Stimulated activated CD4-positive, alpha-beta T cell treated with anti-CD3 and anti-CD28 coated beads, Interleukin-4, amount 100 ng/mL, for 4 hours (primary cell): ENCODE measurements at regions not wholly inside any gene's neighbourhood (a gene's known extent, or its start where the extent isn't known, plus 50 kb on each side); places are given as distances from the start of the nearest gene placed in this dataset.
"Not testable (repeated sequence)": the region's sequence is repeated elsewhere in the genome, so short reads cannot be mapped to it uniquely, and the experiment has no call there.

ENCODE experiments used
- DNase-seq, 2 experiments: peaks; one replicate each; pipeline ENCODE4 v3.0.0-alpha.2; 2020

DNA sequence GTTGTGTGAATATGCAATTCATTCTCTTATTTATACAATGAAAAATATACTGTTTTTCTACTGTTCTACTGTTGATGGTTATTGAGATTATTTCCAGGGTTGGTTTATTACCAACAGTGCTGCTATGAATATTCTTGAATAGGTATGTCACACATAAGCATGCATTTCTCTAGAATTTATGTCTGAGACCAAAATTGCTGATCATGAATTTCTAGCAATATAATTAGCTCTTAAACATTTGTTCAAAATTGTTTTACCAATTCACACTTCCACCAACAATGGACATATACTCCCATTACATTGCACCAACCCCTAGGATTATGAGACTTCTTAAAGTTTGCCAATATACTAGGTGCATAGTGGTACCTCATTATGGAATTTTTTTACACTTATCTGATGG is 164.1 kb upstream of the KCNQ5 start:
- DNase-seq = no peak

DNA sequence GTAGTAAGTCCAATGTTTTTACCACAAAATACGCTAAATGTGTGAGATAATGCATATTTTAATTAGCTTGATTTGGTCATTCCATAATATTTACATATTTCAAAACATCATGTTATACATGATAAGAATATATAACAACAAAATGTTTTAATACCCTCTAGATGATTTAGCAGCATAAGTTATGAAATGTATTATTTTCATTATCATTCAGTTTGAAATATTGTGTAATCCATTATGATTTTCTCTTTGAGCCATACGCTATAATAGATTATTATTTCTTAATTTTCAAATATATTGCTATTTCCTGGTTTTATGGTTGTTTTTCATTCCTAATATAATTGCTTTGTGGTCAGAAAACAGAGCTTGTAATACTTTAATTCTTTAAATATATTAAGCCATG is 163.3 kb upstream of the KCNQ5 start:
- no peak for DNase-seq

DNA sequence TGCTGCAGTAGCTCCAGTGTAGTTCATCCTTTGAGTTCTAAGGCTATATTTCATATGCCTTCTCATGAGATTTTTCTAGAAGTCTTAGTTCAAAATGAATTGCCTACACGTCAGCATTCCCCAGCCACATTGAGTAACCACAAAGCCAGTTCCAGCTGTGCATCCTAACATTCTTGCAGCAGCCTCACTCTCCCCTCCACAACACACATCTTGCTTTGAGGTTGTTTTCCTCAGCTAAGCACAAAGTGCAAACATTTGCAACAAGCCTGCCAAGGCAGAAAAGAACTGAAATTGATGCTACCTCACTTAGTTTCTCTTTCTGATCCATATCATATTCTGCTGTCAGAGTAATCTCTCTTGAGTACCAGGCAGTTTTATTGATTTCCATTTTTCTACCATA is 160.7 kb upstream of the KCNQ5 start:
- DNase-seq = no peak

DNA sequence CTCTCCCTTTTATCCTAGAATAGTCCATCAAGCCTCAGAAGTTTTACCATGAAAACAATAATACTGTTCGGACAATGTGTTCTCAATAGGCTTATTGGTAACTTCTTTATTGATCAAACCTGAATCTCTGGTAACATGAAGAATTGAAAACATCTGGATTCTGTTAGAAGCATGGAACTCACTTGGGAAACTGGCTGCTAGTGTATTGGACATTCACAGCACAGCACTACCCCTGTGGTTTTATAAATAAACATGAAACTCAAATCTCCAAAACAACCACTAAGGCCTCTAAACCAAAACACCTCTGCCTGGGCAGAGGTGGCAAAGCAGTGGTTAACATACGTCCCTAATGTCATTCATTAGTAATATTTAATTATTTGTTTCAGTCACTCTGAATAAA is 157.6 kb upstream of the KCNQ5 start:
- no peak for DNase-seq

DNA sequence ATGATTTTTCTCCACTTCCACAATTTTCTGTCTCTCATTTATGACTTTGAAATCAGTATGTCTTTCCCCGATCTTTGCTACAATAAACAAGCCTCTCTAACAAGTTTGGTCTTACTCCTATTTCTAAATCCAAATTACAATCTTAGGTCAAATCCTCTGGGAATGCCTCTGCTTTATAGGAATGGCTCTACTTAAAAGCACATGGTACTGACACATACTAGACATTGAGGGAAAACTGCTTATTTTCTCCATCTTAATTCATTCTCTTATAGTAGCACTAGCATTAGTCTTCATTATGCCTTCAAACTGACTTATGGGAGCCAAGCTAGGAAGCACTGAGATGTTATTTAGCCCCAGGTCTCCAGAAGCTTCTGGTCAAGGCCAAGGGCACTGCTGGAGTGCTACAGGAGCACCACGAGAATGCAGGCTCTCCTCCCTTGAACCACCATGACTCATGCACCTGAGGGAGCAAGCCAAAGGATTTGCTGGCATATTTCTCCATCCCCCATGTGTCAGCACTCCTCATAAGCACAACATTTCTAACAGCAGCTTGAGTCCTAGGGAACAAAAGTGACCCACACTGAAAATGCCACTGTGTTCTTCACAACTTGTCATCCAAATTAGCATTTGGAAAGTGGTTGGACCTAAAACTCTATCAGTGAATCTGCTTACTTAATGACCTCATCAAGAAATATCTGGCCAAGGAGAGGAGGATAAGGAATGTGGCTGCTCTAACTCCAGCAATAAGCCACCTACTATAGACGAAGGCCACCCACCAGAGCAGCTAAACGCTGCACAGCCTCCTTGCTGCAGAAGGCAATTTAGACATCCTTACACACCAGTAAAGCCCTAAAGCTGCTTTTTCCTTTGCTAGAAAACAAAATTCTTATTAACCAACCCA is 156.8 kb upstream of the KCNQ5 start:
- no peak for DNase-seq

DNA sequence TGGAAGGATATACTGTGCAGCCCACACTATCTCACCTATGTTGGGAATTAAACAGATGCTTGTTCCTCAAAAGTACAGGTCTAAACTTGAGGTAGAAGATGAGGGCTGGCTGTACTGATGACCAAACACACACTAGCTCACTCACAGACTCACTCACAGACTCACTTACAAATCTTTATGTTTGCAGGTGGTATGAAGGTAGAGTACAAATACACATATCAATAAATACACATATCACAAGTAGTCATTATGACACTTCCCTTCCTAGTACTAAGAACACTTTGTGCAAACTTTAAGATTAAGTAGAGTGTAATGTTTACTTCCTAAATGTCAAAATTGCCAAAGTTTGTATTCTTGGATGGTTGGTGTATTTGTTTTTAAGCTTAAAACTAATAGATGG is 155.4 kb upstream of the KCNQ5 start:
- no peak for DNase-seq

DNA sequence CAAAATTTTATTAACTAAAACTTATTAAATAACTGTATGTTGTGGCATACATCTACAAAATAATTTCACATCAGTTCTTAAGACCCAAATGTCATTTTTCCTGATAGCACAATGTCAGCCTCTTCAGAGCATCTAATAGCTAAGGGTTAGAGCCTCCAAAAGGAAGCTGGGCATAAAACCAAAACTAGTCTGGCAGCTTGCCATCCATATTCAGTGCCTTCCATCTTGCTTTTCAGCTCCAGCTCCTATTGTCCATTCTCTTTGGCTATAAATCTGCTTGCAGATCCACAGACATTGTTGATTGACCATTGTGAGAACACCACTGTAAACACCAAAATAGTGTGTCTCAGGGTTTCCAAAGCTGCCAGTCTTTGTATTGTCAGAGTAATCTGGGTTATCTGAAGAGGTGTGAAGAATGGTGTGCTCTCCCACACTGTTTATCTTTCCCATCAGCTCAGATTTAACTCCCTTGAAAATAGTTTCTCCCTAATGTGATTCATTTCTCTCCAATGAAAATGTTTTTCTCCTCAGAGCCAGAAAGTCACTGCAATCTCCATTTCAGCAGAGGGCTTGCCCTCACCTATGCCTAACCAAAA is 154.8 kb upstream of the KCNQ5 start:
- DNase-seq = no peak

DNA sequence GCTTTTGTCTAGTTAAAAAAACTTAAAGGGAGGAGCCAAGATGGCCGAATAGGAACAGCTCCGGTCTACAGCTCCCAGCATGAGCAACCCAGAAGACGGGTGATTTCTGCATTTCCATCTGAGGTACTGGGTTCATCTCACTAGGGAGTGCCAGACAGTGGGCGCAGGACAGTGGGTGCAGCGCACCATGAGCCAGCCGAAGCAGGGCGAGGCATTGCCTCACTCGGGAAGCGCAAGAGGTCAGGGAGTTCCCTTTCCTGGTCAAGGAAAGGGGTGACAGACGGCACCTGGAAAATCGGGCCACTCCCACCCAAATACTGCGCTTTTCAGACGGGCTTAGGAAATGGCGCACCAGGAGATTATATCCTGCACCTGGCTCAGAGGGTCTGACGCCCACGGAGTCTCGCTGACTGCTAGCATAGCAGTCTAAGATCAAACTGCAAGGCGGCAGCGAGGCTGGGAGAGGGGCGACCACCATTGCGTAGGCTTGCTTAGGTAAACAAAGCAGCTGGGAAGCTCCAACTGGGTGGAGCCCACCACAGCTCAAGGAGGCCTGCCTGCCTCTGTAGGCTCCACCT is 152.4 kb upstream of the KCNQ5 start:
- not testable (repeated sequence) for DNase-seq

DNA sequence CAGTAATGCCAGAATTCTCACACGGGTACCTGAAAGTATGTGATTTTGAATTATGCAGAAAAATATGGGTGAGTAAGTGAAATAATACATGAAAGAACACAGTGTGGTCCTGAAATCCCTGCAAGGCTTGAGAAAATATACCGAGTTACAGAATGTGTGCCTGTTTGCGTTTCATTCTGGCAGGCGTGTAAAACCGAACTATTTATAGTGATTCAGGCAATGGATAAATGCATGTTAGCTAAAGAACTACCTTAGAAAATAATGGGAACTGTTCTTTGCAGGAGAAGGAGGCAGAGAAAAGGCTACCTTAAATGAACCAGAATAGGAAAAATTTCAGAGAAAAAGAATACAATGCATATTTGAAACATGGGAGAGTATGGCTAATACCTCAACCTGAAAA is 145.8 kb upstream of the KCNQ5 start:
- no peak for DNase-seq

DNA sequence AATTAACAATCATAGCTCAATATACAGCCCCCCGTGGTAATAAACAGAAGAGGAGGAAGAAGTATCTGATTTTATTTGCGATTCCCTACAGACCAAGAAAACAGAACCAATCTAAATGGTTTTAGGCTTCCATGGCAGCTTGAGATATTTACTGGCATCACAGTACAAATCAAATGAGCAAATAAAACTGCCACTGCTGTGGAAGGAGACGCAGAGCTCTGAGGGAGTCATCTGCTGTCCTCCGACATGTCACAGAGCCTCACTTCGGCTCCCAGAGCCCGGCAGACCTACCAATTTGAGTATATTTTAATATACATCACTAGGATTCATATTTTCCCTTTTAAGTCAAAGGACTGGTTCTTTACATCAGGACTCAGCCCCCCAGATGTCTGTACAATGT is 145.2 kb upstream of the KCNQ5 start:
- DNase-seq = no peak

DNA sequence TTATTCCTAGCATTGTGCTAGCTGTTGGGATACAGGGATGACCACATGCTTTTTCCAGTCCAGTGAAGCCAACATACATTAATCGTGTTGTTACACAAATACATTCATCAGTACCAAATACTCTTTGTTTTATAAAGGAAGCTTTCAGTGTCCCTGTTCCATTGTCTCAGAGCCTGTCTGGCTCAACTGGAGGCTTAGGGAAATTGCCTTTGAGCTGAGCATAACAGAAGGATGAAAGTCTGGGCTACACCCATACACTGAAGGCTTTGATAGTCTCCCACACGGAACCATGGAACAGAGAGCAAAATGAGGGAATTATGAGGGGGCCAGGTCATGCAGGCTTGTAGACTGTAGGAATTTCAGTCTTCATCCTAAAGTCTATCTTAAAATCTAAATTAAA is 126.4 kb upstream of the KCNQ5 start:
- no peak for DNase-seq

DNA sequence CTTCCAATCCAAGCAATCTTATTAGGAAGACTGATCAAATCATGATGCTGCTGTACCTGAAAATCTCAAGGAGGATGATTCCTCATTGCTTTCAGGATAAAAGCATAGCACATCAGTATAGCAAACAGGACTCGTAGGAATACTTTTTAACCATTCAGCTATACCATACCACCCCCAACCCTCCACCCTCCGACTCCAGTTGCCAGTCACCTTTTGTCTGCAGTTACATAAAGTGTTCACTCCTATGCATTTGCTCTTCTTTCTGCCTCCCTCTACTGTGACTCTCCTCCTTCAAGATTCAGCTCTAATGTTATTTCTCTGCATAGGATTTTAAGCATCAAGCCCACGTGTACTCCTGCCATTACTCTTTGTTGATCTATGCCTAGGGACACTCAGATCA is 124.7 kb upstream of the KCNQ5 start:
- no peak for DNase-seq

DNA sequence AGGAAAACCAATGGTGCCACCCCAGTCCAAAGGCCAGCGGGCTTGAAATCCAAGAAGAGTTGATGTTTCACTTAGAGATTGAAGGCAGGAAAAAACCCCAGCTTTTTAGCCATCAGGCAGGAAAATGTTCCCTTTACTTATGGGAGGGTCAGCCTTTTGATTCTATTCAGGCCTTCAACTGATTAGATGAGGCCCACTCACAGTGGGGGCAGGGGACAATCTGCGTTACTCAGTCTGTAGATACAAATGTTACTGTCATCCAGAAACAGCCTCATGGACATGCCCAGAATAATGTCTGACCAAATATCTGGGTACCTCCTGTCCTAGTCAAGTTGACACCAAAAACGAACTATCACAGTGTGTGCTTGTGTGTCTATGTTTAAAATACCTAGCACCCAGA is 121.2 kb upstream of the KCNQ5 start:
- DNase-seq = no peak

DNA sequence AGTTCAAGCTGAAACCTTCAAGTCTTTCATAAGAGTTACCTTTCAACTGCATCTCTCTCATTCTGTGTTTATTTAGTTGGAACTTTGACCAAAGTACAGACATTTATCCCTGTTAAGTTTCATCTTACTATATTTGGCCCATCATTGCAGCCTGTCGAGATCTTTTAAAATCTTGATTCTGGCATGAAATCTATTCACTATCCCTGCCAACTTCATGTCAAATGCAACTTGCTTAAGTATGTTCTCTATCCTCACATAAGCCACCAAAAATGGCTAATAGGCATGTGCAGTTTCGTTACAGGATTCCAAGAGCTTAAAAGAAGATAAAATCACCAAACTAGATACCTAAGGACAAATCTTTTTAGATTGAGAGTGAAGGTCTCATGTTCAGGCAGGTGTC is 117.5 kb upstream of the KCNQ5 start:
- no peak for DNase-seq

DNA sequence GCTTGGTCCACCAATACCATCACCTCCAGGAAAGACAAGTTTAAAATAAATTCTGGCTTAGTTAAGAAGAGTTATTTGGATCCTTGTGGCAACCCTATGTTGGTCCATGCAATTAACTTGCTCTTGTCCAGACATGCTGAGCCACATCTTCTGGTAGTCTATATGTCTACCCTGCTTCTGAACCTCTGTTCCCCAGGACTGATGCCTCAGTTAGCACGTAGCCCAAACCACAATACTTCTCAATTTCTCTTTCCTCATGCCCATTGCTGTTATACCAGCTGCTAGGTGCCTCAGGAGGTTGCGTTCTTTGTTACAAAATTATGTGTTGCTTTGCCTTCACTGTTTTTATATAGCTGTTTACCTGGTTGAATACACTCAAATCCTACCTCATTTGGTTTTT is 116.4 kb upstream of the KCNQ5 start:
- DNase-seq = no peak

DNA sequence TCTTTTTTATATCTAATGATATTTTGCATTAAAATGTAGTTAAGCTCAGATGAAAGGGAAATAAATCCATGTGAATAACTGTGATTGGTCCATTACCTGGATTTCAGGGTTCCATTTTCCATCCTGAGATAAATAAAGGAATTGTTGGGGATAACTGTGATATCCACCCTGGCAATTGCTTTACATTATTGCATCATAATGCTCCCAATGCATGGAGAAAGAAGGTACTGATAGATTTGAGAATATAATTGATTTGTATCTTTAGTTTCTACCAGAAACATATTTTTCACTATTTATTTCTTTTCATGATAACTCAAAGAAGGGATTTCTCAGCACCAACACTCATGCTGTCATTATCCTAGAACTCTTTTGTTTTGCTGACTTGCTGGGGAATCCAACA is 102.0 kb upstream of the KCNQ5 start:
- no peak for DNase-seq

DNA sequence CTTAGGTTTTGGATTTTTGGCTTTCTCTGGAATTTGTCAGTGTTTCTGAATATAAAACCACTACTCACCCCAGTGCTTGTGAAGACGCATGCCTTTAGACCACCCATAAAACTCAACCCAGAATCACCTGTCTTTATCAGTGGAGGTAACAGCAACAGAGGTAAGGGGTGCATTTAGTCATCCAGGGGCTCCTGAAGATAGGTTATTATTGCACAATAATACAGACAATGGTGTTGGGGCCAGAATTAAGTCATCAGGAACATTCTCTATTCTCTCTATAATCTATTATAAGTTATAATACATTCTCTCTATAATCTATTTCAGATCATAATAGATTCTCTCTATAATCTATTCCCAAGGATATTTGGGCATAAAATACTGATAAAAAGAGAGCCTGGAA is 100.2 kb upstream of the KCNQ5 start:
- DNase-seq = no peak

DNA sequence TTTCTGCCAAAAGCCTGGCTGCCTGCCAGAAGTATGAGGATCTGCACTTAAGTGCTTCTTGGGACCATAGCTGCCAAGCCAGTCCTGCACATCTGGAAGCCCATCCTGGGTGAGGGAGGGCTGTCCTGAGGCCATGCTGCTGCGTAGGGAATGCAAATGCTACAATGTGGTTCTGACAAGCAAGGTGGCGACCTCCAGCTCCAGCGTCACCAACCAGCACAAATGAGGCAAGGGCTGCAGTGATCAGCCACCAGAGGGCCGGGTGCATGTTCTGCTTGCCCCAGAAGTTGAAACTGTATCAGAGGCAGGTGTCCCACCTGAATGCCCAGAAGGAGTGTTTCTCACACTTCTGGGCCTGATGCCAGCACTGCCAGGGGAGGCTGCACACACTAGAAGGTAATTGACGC is 99.1 kb upstream of the KCNQ5 start:
- DNase-seq = peak in 1 of 2 experiments; percentile 4

DNA sequence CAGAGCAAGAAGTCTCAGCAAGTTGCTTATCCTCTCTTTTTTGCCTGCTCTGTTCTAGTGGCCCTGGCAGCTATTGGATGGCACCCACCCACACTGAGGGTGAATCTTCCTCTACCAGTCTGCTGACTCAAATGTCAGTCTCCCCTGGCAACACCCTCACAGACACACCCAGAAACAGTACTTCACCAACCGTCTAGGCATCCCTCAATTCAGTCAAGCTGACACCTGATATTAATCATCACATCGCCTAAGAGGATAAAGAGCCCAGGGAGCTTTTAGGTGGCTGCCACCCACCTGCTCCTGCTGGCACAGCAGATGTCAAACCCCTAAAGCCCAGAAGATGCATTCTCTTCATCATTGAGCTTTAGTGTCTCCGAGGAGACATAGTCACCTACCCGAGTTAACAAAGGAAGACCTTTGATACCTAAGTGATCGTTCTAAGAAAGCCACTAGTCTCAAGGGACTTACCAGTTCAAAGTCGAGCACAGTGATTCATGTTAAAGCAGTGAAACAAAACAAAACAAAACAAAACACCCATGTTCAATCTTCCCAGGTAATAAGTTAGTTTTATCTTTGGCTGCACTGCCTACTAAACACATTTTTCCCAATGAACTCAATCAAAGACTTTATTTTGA is 97.7 kb upstream of the KCNQ5 start:
- DNase-seq = no peak

DNA sequence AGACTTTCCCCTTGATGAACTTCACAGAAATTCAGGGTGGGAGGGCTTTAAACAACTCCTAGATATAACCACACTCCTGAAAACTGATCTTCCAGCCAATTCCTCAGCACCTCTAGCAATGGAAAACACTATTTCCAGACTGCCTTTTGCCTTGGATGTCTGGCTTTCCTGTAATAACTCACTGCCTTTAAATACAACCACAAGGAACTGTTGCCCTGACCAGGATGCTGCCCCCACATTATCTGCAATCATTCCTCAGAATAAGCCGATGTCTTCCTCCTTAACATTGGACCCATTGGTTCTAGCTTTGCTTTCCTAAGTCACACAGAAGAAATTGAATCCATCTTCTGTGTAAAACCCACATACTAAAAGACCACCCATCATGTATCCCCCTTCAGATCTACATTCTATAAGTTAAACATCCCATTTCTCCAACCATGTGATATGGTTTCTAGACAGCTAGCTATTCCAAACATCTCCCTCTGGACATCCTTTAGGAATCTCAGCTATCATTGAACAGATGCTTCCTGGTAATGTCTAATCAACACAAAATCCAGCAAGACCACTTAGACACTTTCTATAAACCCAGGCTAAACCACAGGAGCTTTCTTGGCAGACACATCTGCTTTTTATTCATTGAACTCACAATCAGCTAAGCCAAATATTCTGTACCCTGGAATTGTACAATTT is 95.9 kb upstream of the KCNQ5 start:
- DNase-seq = no peak

DNA sequence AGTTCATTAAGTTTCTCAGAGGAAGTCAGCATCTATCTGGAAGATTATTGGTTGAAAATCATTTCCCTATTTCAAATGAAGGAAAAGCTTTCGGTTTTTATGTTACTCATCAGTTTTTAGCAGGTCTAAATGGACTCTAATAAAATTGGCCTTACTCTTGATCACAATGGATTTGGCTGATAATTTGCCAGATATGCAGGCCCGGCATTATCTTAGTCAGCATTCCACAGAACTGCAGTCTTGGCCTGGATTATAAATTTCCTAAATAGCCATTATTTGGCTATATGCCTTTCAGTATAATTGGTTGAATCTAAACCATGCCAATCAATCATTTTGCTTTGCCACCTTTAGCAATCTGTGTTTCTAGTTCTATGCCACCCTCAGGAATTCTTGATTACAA is 91.7 kb upstream of the KCNQ5 start:
- DNase-seq = no peak

DNA sequence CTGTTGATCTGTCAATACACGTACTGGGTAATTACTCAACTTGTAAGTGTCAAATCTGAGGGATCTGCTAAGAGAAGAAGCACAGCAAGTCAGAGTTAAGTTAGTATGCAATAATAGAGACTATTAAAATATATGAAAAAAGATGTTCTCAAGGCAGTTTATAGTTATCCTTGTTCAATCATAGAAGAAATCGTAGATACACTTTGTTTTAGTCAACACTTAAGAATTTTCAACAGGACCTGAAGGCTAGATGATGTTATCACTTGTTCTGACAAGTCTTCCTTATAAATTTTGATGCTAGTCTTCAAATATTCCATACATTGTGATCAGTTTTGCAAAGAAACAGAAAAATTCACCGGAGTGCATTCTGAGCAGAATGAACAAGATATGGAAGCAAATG is 91.1 kb upstream of the KCNQ5 start:
- DNase-seq = no peak

DNA sequence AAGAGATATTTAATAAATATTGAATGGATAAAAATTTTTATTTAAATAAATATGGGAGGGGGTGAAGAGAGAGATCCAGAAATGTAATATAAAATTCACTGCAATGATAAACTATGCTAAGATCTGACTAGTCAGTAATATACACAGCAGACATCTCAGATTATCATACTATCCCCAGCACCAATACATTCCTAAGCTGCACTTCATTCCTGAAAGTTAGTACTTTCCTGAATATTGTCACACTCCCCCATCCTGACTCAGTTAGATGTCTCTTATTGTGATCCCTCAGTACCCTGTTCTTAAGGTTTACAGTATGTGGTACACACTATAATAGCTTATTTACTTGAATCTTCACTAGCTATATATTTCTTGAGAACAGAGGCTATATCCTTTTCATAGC is 88.3 kb upstream of the KCNQ5 start:
- no peak for DNase-seq
